NCI-H146 treated with DMSO at 0.1 percent for 48 hours (cell line): ENCODE measurements at regions not wholly inside any gene's neighbourhood (a gene's known extent, or its start where the extent isn't known, plus 50 kb on each side); places are given as distances from the start of the nearest gene placed in this dataset.

Experiments used
- DNase-seq: peaks from one replicate; lab custom pipeline; 2025; ENCODE audit not compliant: unreplicated experiment; lab: John Stamatoyannopoulos, UW

DNA sequence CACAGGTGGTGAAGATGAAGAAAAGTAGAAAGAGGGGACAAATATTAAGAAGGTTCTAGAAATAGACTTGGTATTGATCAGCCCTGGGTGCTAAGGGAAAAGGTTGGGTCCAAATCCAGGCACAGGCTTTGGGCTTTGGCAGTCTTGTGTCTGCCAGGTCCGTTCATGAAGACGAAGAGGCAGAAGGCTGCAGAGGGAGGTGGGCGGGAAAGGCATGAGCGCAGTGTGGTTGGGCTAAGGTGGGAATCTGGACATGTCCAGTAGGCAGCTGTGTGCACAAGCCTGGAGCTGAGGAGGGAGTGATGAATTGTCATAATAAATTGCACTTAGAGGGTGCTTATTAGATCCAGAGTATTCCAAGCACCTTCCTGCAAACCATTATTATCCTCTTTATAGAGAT, 105.7 kb upstream of the TEX51 start:
- no peak for DNase-seq

GRCh38 chr2:126793885-126794613, 104.6 kb upstream of the TEX51 start:
- no peak for DNase-seq

GRCh38 chr2:126795656-126796055, 103.0 kb upstream of the TEX51 start:
- no peak for DNase-seq

- DNase-seq = no peak
Measured at GRCh38 chr2:126796931-126797621, 101.6 kb upstream of the TEX51 start.

DNA sequence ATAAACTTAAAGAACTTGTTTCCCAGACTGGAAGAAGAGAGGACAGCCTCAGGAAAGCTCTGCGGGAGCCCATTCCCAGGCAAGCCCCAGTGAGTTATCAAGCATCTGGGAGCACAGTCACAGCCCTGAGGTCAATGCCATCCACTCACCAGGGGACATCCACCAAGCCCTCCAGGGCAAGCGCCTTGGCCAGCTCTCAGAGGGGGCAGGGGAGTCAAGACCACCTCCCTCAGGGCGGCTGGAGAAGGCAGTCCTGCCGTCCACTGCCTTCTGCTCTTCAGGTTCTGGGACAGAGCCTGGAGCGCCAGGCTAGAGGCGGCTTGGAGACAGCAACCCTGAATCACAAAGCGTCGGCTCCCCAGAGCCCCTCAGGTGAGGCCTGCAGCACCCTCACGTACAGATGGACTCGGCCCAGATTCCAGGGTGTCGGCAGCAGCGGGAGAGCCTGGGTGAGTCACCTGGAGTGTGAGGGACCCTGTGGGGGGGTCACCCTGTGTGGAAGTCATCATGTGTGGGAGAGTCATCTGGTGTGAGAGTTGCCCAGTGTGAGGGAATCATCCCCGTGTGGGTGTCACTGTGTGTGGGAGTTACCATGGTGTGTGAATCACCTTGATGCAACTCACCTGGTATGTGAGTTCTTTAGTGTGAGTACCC, 100.9 kb upstream of the TEX51 start:
- no peak for DNase-seq

DNA sequence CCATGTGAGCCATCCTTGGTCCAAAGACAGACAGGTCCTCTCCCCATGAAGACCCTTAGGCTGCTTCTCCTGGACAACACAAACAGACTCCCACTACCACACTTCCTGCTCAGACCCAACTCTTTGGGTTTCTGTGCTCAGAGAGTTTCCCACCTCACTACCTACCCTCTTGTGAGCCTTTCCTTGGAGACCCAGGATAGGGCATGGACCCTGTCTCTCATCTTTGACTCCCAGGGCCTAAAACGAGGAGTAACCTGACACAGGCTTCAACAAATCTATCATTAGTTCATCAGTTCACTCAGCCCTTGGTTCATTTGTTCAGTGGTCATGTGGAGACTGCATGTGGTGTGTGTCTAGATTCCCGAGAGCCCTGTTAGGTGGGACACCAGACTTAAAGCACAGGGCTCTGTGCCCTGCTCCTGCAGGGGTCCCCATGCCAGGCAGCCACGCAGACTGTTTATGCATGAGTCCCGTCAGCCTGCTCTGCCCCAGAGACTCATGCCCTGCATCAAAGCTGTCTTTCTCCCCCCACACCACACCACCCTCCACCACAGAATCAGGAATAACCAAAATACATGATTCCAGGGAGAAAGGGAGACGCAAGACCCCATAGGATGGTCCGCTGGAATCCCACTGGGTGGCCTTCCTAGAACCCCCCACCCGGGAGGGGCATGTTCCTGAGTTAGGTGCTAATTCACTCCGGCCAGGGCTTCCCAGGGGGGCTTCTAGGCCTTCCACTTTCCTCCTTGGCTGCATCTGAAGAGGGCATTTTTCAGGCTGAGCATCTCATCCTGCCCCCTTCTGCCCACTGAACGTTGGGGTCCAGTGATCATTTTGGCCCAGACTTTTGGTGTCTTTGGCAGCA, 100.2 kb upstream of the TEX51 start:
- no peak for DNase-seq

- no peak for DNase-seq
Measured at GRCh38 chr2:126799301-126799700, 99.4 kb upstream of the TEX51 start.

GRCh38 chr2:126801473-126801872, 97.2 kb upstream of the TEX51 start:
- DNase-seq = no peak

DNA sequence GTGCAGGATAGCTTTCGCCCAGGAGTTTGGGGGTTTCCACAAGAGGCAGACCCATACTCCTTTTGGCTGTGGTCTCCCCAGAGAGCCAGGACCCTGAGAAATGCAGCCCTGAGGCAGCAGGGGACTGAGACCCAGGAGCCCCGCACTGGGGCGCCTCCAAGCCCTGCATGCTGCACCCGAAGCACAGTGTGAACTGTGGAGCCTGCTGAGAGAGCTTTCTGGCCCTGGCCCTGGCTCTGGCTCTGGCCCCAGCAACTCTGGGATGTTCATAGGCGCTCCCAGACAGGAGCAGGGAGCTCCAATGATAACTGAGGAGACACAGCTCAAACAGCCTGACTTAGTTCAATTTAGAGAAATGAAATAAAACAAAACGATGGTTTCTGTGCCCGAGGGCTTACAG, 96.4 kb upstream of the TEX51 start:
- no peak for DNase-seq

GRCh38 chr2:126802774-126803433, 95.8 kb upstream of the TEX51 start:
- no peak for DNase-seq

- no peak for DNase-seq
Measured at GRCh38 chr2:126803434-126803775, 95.3 kb upstream of the TEX51 start.

DNA sequence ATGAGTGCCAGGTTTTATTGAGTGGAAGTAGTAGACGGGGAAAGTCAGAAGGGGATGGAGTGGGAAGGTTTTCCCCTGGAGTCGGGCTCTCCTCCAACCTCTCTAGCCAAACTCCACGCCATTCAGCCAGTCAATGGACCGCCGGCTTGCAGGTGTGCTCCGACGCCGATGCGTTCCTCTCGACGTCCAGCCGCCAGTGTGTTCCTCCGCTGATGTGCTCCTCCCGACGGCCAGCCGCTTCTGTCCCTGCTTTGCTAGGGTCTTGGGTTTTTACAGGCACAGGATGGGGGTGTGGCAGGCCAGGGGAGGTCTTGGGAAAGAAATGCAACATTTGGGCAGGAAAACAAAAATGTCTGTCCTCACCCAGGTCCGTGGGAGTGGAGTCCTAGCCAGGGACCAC, 94.3 kb upstream of the TEX51 start:
- DNase-seq = no peak

GRCh38 chr2:126808929-126809328, 89.8 kb upstream of the TEX51 start:
- DNase-seq = no peak

GRCh38 chr2:126809340-126809739, 89.3 kb upstream of the TEX51 start:
- no peak for DNase-seq

- DNase-seq = no peak
Measured at GRCh38 chr2:126810001-126810400, 88.7 kb upstream of the TEX51 start.

- DNase-seq = no peak
Measured at GRCh38 chr2:126811101-126811500, 87.6 kb upstream of the TEX51 start.

DNA sequence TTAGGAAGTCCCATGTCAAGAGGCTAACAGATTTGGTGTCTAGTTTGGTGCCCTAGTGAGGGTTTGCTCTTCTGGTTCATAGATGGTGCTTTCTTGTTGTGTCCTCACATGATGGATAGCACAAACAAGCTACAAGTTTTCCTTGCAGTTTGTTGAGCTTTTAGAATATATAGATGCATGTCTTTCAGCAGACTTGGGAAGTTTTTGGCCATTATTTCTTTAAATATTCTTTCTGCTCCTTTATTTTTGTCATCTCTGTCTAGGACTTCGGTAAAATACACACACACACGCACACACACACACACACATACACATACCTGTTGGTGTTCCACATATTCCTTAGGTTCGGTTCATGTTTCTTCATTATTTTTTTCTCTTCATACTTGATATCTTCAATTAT, 81.5 kb upstream of the TEX51 start:
- DNase-seq = no peak

DNA sequence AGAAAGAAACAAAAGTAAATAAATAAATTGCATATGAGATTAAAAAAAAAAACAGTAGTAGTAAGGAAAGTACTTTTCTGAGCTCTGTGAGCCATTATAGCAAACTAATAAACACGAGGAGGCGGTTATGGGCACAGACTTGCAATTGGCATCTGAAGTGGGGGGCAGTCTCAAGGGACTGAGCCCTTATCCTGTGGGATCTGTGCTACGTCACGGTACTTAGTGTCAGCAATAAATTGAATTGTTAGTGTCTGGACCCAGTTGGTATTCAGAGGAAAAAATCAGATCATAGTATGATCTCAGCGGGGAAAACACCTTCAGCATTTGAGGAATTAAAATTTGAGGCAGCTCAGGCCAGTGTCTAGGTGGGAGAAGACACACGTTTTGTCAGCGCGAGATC, 76.6 kb upstream of the TEX51 start:
- DNase-seq = no peak

DNA sequence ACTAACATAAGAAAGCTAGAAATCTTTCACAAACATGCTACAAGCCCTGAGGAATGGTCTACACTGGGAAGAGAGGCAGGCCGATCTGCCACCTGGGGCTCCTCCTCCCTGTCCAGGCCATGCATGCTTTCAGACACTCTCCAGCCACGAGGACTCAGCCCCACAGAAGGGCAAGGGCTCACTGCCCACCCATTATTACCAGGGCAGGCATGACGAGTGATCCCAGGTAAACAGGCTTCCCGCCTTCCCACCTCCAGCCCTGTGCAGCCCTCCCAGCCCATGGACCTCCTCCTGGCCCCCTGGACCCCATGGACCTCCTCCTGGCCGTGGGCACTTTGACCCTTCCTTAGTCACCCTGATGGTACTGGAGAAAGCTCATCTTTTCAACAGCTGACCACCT, 75.8 kb upstream of the TEX51 start:
- DNase-seq = no peak

DNA sequence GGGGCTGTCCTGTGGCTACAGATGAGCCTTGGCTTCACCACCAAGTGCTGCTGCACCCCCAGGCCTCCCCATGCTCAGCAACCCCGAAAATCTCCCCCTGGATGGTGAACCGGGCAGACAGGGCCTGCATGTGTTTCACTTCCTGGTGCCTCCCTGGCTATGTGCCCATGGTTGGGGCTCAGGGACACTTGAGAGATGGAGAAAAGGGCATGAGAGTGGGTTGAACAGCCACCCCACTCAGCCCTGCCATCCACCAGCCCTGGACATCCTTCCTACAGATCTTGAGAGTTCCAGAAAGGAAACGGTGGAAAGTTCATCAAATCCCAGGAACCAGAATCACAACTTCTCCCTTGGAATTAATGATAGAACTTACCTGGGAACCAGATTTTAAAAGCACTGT, 74.7 kb upstream of the TEX51 start:
- no peak for DNase-seq

GRCh38 chr2:126824663-126825062, 74.0 kb upstream of the TEX51 start:
- DNase-seq = no peak
